ENCODE measurements at regions not wholly inside any gene's neighbourhood (a gene's known extent, or its start where the extent isn't known, plus 50 kb on each side); places are given as distances from the start of the nearest gene placed in this dataset.
"Not testable (repeated sequence)": the region's sequence is repeated elsewhere in the genome, so short reads cannot be mapped to it uniquely, and the experiment has no call there.

GRCh38 chr4:27075603-27076002 is 215.0 kb downstream of the STIM2 start:
- not testable (repeated sequence) for DNase-seq

GRCh38 chr4:27078934-27079455 is 218.4 kb downstream of the STIM2 start:
- no peak for DNase-seq

- DNase-seq = no peak
Measured at GRCh38 chr4:27081675-27082586, 221.3 kb downstream of the STIM2 start.

GRCh38 chr4:27082776-27083175 is 222.1 kb downstream of the STIM2 start:
- no peak for DNase-seq

GRCh38 chr4:27084685-27085361 is 224.2 kb downstream of the STIM2 start:
- no peak for DNase-seq

GRCh38 chr4:27085396-27085795 is 224.8 kb downstream of the STIM2 start:
- DNase-seq = no peak

- DNase-seq = no peak
Measured at GRCh38 chr4:27087306-27088045, 226.8 kb downstream of the STIM2 start.

- no peak for DNase-seq
Measured at GRCh38 chr4:27088491-27088890, 227.8 kb downstream of the STIM2 start.

GRCh38 chr4:27089186-27089585 is 228.5 kb downstream of the STIM2 start:
- no peak for DNase-seq

- DNase-seq = no peak
Measured at GRCh38 chr4:27090406-27090805, 229.8 kb downstream of the STIM2 start.

- DNase-seq = no peak
Measured at GRCh38 chr4:27094224-27094623, 233.6 kb downstream of the STIM2 start.

GRCh38 chr4:27094783-27095182 is 234.1 kb downstream of the STIM2 start:
- no peak for DNase-seq

GRCh38 chr4:27096142-27096824 is 235.6 kb downstream of the STIM2 start:
- no peak for DNase-seq

GRCh38 chr4:27098034-27098433 is 237.4 kb downstream of the STIM2 start:
- DNase-seq = no peak

GRCh38 chr4:27100713-27101112 is 240.1 kb downstream of the STIM2 start:
- DNase-seq = no peak

GRCh38 chr4:27101126-27101525 is 240.5 kb downstream of the STIM2 start:
- no peak for DNase-seq

GRCh38 chr4:27101561-27101960 is 240.9 kb downstream of the STIM2 start:
- DNase-seq = no peak

GRCh38 chr4:27111627-27112026 is 251.0 kb downstream of the STIM2 start:
- no peak for DNase-seq

GRCh38 chr4:27112587-27112986 is 251.9 kb downstream of the STIM2 start:
- no peak for DNase-seq

- DNase-seq = no peak
Measured at GRCh38 chr4:27115221-27115620, 254.6 kb downstream of the STIM2 start.

GRCh38 chr4:27117453-27117852 is 256.8 kb downstream of the STIM2 start:
- no peak for DNase-seq

- DNase-seq = no peak
Measured at GRCh38 chr4:27119239-27119638, 258.6 kb downstream of the STIM2 start.

- no peak for DNase-seq
Measured at GRCh38 chr4:27121830-27122229, 261.2 kb downstream of the STIM2 start.
